ENCODE measurements at regions not wholly inside any gene's neighbourhood (a gene's known extent, or its start where the extent isn't known, plus 50 kb on each side); places are given as distances from the start of the nearest gene placed in this dataset.

DNA sequence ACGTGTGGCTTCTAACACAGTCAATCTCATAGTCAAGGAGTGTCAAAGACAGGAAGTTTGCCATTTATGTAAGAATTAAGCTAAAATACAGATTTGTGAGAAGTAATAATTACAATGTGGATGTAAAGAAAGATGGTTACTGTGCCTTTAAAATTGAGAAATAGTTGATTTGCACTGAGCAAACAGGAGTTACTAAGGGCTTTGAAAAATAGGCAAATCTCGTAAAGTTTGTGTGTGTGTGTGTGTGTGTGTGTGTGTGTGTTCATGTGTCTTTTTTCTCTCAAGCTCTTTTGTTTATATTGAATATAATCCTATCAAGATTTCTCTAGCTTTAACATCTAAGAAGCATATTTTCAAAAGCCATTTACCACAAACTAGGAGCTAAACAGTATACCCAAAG is 2284.5 kb downstream of the LRRC4C start:
- no peaks in the 10 kb centered on the region for H3K36me3 ChIP-seq
- H3K4me1 ChIP-seq (ENCODE audit: control insufficient read depth in 1 of 2, insufficient read depth in 1 of 2, low read depth in 1 of 2, low read length in 1 of 2), result no peaks in the 10 kb centered on the region
- H3K4me3 ChIP-seq (ENCODE audit: low read depth in 1 of 2, low read length in 1 of 2), result no peak overlapping the region
- no peak overlapping the region for H3K27ac ChIP-seq
- H3K27me3 ChIP-seq, result no peaks in the 10 kb centered on the region
- H3K9me3 ChIP-seq, result no peaks in the 10 kb centered on the region
- TF ChIP-seq, protein P1, sequence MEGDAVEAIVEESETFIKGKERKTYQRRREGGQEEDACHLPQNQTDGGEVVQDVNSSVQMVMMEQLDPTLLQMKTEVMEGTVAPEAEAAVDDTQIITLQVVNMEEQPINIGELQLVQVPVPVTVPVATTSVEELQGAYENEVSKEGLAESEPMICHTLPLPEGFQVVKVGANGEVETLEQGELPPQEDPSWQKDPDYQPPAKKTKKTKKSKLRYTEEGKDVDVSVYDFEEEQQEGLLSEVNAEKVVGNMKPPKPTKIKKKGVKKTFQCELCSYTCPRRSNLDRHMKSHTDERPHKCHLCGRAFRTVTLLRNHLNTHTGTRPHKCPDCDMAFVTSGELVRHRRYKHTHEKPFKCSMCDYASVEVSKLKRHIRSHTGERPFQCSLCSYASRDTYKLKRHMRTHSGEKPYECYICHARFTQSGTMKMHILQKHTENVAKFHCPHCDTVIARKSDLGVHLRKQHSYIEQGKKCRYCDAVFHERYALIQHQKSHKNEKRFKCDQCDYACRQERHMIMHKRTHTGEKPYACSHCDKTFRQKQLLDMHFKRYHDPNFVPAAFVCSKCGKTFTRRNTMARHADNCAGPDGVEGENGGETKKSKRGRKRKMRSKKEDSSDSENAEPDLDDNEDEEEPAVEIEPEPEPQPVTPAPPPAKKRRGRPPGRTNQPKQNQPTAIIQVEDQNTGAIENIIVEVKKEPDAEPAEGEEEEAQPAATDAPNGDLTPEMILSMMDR (IDR thresholded peaks at IDR 0.05), result no peak

GRCh38 chr11:39174196-39174595 is 2285.3 kb downstream of the LRRC4C start:
- H3K4me1 ChIP-seq (ENCODE audit: control insufficient read depth in 1 of 2, insufficient read depth in 1 of 2, low read depth in 1 of 2, low read length in 1 of 2), result no peaks in the 10 kb centered on the region
- no peaks in the 10 kb centered on the region for H3K9me3 ChIP-seq
- no peaks in the 10 kb centered on the region for H3K27me3 ChIP-seq
- TF ChIP-seq, protein P1 (IDR thresholded peaks at IDR 0.05), result no peak
- no peak overlapping the region for H3K27ac ChIP-seq
- no peak overlapping the region for H3K4me3 ChIP-seq (ENCODE audit: low read depth in 1 of 2, low read length in 1 of 2)
- H3K36me3 ChIP-seq, result no peaks in the 10 kb centered on the region

DNA sequence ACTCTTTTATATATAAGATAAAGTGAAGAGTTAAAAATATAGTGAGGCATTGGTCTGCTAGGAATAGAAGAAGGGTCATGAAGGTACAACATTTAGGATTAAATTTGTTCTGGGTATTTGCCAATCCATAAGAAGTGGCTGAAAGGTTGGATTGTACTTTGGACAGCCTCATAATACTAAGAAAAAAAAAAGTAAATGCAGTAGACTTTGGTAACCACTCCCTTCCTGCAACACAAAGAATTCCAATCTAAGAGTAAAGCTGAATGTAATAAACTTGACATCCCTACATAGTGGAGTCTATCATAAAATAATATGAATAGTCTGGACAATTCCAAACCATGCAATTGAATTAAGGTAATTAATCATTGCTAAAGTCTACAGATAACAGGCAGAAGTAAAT is 2294.4 kb downstream of the LRRC4C start:
- Histone ChIP-seq H3K9me3 (no peaks in the 10 kb centered on the region), H3K4me3 (ENCODE audit: low read depth in 1 of 2, low read length in 1 of 2) (no peak overlapping the region), H3K27me3 (no peaks in the 10 kb centered on the region), H3K4me1 (ENCODE audit: control insufficient read depth in 1 of 2, insufficient read depth in 1 of 2, low read depth in 1 of 2, low read length in 1 of 2) (no peaks in the 10 kb centered on the region), H3K36me3 (no peaks in the 10 kb centered on the region), H3K27ac (no peak overlapping the region)
- TF ChIP-seq, protein P1 (IDR thresholded peaks at IDR 0.05), result no peak

GRCh38 chr11:39149214-39149613 is 2310.2 kb downstream of the LRRC4C start:
- no peaks in the 10 kb centered on the region for H3K36me3 ChIP-seq
- H3K9me3 ChIP-seq, result no peaks in the 10 kb centered on the region
- H3K4me3 ChIP-seq (ENCODE audit: low read depth in 1 of 2, low read length in 1 of 2), result no peak overlapping the region
- H3K27ac ChIP-seq, result no peak overlapping the region
- H3K27me3 ChIP-seq, result no peaks in the 10 kb centered on the region
- no peaks in the 10 kb centered on the region for H3K4me1 ChIP-seq (ENCODE audit: control insufficient read depth in 1 of 2, insufficient read depth in 1 of 2, low read depth in 1 of 2, low read length in 1 of 2)
- TF ChIP-seq, protein P1 (IDR thresholded peaks at IDR 0.05), result no peak

- H3K4me1 ChIP-seq (ENCODE audit: control insufficient read depth in 1 of 2, insufficient read depth in 1 of 2, low read depth in 1 of 2, low read length in 1 of 2), result no peaks in the 10 kb centered on the region
- H3K9me3 ChIP-seq, result no peaks in the 10 kb centered on the region
- no peaks in the 10 kb centered on the region for H3K27me3 ChIP-seq
- H3K36me3 ChIP-seq, result no peaks in the 10 kb centered on the region
- TF ChIP-seq, protein P1 (IDR thresholded peaks at IDR 0.05), result no peak
- H3K27ac ChIP-seq, result no peak overlapping the region
- no peak overlapping the region for H3K4me3 ChIP-seq (ENCODE audit: low read depth in 1 of 2, low read length in 1 of 2)
Measured at GRCh38 chr11:39145346-39145745, 2314.1 kb downstream of the LRRC4C start.

Data from neutrophil (primary cell).